HG02884 (cell line): ENCODE measurements at regions not wholly inside any gene's neighbourhood (a gene's known extent, or its start where the extent isn't known, plus 50 kb on each side); places are given as distances from the start of the nearest gene placed in this dataset.

ENCODE experiments used
- ATAC-seq: cut with Tn5 transposase; IDR thresholded peaks from one replicate; pipeline ENCODE4 v1.9.1; 2021; ENCODE audit warnings: mild to moderate bottlenecking, moderate library complexity; ENCODE audit not compliant: unreplicated experiment

DNA sequence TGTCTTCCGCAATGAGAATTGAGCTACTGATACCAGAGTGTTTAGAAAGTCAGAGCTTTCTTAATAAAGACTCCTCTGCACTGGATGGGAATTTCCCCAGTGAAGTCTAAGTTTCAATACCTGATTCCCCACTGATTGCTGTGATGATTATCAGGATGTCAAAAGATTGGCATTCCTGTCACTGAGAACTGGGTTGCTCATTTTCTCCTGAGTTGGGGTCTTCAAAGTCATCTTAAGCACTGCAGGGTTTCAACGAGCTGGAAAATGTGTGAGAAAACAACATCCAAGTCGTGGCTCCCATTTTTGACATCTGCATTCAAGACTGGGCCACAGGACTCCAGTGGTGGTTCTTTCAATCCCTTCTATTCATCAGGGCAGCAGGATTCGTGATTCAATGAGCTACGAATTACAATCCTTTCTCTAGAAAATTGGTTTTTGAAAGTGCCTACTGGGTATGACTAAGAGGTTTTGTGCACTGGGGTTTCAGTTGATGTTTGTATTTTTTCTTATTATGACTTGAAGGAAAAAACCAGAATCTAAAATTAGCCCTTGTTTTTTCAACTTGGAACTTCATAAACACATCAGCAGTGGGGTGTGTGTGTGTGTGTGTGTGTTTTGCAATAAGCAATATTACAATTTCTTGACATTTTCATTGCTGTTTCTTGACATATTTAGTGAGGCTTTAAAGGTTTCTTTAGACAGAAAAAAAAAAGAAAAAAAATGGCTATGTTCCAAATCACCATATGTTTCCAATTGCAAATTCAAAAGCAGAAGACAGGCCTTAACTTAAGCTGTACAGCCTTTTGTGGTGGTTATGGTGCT lies 233.0 kb downstream of the FAM76B start:
- ATAC-seq, result peak; percentile 86

DNA sequence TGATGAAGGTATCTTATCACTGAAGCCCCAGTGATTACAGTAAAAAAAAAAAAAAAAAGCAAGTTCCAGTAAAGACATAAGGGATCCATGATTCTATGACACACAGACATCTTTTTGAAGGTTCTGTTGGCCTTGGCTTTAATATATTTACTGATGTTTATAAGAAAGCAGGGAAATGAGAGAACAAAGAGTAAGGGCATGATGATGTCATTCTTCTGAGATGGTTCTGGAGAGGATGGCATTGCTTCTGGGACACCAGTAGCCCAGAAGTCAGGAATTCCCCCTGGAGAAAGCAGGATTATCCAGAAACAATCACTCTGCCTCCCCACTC lies 233.6 kb downstream of the FAM76B start:
- ATAC-seq, result no peak

DNA sequence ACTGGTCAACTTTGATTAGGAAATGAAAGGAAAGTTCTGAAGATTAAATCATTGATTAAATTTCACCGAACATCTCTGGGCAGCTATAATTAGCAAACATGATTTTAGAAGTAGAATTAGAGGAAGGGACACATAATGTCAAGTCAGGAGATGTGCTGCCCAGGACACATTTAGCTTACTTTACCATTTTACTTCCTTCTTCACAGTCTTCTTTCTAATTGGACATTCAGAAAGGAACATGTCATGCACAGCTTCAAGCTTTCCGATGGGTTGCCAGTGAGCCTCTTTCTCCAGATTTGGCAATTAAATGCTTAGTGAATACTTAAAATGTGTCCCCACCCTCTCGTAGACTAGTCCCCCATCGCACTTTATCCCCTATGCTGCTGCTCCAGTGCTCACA lies 234.7 kb downstream of the FAM76B start:
- no peak for ATAC-seq

DNA sequence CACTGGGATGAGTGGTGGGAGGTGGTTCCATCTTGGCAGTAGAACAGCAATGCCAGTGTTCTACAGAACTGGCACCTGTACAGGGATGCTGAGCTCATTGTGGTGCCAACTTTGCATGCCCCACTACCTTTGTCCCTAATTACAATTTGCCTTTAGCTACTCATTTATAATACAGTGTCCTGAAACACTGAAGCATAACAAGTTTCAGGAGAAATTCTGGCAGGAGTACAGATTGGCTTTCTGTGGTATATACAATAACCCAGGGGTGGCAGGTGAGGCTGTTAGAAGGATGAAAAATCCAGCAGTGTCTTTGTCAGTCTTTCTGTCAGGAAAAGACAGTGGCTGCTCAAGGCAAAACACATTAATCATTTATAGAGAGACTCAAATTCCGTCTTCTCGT lies 240.3 kb downstream of the FAM76B start:
- no peak for ATAC-seq

DNA sequence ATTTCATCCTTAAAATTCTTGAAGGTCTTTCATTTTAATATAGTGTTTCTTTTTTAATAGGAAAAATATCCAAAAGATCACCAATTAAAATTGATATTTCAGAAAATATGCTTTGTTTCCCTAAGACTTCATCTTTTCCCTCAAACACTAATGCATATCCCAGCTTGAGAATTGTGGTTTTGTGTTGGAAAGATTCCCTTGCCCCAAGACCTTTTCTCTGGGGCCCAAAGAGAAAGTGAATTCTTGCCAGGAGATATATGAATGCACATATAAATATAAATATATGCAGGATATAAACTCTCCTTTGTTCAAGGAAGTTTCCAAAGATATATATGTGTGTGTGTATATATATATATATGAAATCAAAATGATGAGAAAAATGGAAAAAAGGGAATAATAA lies 241.2 kb downstream of the FAM76B start:
- no peak for ATAC-seq

DNA sequence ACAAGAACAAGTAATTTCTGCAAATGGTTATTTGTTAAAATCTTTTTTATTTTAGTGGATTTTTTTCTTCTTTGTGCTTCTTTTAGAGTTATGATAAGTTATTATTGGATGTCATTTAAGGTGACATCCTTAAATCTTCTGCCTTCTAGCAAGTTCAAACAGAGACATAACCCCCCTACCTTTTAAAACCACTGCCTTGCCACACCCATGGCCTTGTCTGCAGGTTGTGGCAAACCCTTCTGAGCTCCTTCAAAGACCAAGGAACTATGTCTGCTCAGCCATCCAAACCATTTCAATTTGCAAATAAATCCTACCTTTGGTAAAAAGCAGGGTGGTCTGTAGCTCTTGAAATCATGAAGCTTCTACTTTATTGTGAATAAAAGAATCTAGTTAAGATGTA lies 241.6 kb downstream of the FAM76B start:
- no peak for ATAC-seq

DNA sequence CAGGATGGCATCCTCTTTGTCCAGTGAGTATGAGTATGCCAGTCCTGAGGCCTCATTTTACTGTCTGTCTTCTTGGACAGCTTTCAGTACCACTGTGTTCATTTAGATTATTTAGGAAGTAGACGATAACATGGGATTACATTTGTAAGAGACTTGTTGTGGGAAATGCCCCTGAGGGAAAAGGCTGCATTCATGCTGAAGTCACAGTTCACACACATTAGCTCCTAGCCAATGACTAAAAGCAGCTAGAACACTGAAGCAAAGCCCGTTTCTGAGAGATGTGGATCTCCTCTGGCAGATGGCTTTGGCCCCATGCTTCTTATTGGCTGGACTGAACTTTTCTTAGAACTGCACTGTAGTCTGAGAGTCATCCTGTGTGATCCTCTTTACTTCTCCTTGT lies 242.4 kb downstream of the FAM76B start:
- ATAC-seq, result no peak

DNA sequence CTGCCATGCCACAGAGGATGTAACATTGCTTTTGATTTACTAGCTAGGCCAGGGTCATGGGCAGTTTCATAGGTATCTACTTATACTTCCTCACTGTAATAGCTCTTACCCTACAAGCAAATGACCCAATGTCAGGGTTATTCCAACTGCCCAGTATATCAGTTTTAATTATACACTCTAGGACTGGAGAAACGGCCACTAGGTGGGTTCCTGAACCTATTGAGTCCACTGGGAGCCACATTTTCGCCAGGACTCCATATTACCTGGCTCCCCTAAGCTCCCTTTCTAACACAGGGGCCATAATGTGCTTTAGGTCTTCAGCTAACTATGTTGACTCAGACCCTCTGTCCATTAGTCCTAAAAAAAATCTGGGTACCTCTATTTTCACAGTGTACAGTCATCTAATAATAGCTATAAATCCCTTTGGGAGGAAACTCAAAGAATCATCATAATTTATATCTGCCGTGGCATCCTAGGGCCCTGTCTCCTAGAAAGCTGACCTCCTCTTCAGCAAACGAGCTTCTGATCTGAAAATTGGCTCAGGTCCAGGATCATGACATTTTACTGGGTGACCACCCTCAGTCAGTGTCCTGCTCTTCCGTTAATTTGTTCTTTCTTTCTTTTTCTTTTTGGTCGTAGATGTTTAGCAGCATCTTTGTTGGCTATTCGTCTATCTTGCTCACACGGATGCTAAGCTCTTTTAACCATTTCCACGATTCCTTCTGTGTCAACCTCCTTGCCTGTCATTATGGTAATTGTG lies 244.3 kb downstream of the FAM76B start:
- ATAC-seq, result no peak

DNA sequence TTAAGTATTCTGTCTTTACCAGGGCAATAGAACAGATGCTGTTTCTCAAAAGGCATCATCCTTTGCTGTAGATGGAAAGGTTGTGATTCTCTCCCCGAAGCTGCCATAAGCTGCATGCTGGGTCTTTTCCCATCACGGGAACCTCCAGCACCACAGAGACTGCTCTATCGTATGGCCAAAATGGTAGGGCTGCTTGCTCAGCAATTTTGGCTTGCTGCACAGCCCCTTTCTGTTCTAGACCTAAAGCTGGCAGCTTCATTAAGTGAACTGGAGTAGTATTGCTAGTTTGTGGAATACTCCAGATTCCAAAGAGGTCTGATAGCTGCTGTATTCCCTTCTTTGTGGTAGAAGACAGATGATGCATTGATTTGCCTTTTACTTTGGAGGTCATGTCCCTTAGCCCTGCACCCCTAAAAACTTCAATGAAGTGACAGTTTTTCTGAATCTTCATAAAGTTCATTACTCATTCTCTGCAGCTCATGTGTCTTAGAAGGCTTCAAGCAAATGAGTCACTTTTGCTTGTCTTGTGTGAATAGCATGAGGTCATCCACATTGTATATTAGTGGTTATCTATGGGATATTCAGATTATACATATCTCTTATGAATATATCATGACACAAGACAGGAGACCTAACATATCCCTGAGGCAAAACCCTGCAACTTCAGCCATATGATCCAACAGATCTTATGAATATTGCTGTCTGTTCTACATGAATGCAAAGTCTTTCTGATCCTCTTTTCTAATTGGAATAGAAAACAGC lies 245.3 kb downstream of the FAM76B start:
- no peak for ATAC-seq

DNA sequence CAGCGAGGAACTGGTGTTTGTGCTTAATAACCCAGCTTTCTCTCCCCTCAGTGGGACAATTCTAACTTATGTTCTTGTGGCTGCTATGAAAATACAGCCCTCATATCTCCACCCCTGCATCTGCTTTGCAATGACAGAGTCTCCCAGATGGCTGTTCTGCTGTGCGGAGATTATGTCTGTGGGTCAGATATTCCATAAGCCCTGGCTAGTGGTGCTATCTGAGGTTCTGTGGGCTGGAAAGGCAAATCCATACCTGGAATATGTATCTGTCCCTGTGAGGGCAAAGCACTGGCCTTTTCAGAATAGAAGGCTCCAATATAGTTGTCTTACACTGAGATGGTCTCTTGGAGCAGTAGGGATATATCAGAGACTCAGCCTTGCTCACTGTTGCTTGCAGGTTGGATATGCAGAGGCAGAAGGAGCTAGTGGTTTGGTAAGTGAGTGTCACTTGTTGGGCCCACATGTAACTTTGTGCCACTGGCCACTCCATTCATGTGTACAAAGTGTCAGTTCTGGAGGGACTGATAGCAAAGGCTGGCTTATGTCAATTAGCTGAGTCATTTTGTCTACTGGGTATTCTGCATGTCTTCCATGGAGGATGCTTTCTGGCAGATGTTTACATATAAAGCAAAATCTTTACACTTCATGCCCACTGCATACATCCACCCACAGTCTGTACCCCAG lies 246.6 kb downstream of the FAM76B start:
- no peak for ATAC-seq

DNA sequence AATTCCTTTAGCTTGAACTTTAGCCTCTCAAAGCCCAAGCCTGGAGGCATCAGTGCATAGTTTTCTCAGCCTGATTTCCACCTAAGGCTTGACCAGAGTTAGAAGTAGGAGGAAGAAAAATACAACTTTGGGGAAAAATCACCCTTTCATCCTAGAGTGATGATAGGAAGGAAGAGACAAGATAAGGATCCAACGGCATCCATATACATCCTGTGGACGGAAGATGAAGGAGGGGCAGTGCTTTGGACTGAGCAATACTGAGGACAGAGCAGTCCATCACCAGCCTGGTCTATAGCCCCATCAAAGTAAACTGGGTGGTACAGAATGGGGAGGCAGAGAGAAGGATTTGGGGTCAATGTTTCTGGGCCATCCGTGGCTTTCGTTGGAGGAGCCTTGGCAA lies 247.9 kb downstream of the FAM76B start:
- no peak for ATAC-seq

DNA sequence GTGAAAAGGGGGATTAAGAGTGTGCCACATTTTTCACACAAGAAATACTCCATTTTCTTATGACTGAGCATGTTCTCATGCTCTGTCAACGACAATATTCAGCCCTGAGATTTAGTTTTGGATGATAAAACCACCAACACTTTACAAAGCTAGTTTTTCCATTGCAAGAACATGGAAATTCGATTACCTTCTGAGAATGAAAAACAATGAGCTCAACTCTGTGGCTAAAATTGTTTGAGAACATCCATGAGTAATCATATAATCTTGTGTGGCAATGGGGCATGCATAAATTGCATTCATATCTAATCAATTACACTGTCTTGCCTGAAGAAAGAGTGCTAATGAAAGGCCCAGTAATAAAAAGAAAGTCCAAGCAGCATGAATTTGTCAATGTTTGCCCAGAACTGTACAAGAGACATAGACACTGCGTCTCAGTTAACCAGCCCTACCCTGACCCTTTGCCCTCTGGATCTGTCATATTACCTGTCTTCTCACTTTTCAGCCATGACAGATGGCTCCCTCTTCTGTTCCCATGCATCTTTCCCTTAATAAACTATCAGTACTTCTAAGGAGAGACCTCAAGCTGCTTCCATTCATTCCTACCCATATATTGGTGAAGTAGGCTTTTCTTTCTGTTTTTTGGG lies 253.4 kb downstream of the FAM76B start:
- ATAC-seq, result no peak

DNA sequence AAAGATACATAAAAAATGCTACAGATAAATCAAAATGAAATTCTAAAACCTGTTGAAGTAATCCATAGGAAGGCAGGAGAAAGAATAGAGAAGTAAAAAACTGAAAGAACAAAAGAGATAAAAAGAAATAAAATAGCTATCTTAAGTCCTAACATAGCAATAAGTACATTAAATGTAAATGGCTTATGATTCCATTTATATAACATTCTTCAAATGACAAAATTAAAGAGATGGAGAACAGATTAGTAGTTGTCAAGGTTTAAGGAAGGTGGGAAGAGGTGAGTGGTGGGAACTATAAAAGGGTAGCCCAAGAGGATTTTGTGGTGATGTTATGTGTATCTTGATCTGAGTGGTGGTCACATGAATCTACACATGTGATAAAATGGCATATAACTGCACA lies 254.8 kb downstream of the FAM76B start:
- no peak for ATAC-seq

DNA sequence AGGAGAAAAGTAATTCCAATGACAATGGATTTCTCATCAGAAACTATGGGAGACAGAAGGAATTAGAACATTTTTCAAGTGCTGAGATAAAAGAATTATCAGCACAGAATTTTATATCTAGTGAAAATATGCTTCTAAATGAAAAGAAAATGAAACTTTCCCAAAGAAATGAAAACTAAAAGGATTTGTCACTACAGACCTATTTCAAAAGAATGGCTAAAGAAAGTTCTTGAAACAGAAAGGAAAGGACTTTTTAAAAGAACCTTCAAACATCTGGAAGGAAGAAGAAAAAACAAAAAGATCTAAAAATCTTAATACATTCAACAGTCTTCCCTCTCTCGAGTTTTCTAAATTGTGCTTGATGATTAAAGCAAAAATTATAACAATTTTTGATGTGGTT lies 255.4 kb downstream of the FAM76B start:
- ATAC-seq, result no peak

DNA sequence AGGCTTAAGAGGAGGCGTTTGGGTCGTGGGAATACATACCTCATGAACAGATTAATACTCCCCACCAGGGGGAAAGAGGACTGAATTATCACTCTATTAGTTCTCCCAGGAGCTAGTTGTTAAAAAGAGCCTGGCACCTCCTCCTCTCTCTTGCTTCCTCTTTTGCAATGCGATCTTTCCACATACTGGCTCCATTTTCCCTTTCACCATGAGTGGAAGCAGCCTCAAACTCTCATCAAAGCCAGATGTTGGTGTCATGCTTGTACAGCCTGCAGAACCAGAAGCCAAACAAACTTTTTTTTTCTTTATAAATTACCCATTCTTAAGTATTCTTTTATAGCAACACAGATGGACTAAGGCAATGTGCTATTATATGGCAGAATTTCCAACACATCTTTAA lies 258.5 kb downstream of the FAM76B start:
- ATAC-seq, result no peak

DNA sequence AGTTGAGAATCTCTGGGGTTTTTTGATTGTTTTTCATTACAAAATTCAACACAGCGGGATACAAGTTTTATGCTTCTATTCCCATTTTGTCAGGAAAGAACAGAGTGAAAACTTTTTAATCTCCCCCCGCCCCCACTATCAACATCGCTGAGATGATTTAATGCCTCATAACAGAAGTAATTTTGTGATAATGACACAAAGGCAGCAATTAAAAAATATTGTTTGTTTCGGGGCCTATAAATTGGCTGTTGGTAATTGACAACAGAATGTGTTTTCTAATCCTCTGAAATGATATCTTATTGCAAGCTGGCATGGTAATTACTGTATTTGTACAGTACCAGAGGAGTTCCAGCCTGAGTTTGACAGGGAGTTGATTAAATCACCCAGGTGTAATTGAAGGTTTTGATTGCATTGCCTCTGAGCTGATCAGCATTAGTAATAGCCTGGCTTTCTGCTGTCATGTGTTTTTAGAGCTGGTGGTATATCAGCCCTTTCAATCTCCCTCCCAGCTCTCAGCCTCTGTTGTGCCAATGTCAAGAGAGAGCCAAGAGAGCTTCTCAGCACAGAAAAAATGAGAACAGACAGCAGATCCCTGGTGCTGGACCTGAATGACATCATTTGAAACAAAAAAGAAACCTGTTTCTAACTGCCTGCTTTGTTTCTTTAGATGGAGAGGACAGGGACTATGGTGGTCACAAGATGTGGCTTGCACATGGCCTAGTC lies 265.1 kb downstream of the FAM76B start:
- no peak for ATAC-seq

DNA sequence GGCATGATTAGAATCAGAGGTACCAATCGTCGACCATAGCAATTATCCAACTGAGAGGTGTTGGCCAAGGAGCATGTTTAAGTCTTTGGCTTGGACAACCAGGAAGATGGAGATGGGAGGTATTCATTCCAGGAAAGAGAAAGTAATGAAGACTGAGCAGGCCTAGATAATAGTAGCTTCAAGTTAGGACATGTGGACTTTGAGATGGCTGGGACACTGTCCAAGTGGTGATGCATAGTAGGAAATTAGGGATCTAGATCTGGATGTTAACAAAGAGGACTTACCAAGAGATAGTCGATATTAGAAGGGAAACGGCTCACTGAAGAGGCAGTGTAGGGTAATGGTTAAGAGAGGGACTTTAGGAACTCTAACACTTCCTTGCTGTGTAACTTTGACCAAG lies 266.7 kb downstream of the FAM76B start:
- ATAC-seq, result no peak

DNA sequence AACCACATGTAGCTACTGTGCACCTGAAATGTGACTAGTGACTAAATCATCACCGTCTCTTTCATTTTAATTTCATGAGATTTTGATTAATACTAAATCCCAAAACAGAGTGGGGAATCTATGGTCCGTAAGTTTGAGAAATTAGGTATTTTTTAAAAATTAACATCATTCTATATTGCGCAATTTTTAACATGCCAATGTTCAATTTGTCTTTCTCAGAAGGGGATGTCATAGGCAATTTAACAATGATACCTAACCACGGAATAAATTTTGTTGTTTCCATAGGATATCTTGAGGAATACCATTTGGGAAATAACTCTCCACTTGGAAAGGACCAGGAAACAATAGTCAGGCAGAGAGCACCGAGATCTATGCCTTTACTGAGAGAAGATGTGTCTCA lies 267.7 kb downstream of the FAM76B start:
- no peak for ATAC-seq

DNA sequence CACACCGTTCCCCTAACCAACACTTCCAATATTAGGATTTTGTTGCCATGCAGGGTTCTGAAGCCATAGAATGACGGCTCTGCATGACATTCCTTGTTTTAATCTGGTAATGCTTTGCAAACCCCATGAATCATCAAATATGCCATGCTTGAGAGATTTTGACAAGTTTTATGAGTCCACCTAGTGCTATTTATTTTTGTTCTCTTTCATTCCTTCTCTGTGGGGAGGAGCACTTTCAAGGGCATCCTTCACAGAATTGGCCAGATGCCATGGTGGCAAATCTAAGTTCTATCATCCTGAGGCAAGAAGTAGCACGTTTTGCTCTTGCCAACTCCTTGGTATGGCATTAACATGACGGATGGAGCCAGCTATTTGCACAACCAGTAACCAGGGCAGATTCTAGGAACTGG lies 268.4 kb downstream of the FAM76B start:
- no peak for ATAC-seq
